GM23338 (cell line): ENCODE measurements at regions not wholly inside any gene's neighbourhood (a gene's known extent, or its start where the extent isn't known, plus 50 kb on each side); places are given as distances from the start of the nearest gene placed in this dataset.

Experiments
- ATAC-seq: fragments of 200-7000 bp; cut with Tn5 transposase; 3 replicates; pipeline ENCODE4 v1.9.1; 2020
- DNase-seq: peaks from one replicate; pipeline ENCODE4 v3.0.0-alpha.2; 2015; ENCODE audit warnings: low spot score
- H2AFZ ChIP-seq: fragments of 200-600 bp; sonication (generic); 2 replicates; pipeline ENCODE4 v1.8.0; 2016; ENCODE audit warnings: antibody characterized with exemption, mild to moderate bottlenecking, moderate library complexity
- H3F3A ChIP-seq: fragments of 200-600 bp; sonication (generic); replicated peaks from 2 replicates; pipeline ENCODE4 v1.8.0; 2017; ENCODE audit warnings: antibody characterized with exemption, mixed run types, low read depth
- H3K27ac ChIP-seq: fragments of 200-600 bp; sonication (generic); 2 replicates; pipeline ENCODE4 v1.6.1; 2016; ENCODE audit warnings: low read depth
- H3K27me3 ChIP-seq: fragments of 200-600 bp; sonication (generic); 2 replicates; pipeline ENCODE4 v1.8.0; 2016; ENCODE audit warnings: mild to moderate bottlenecking, mixed run types, moderate library complexity; ENCODE audit not compliant: insufficient read depth
- H3K36me3 ChIP-seq: fragments of 200-600 bp; sonication (generic); 2 replicates; pipeline ENCODE4 v1.8.0; 2016; ENCODE audit warnings: mild to moderate bottlenecking; ENCODE audit not compliant: insufficient read depth
- H3K4me1 ChIP-seq: fragments of 200-600 bp; sonication (generic); 2 replicates; pipeline ENCODE4 v1.8.0; 2016; ENCODE audit warnings: mild to moderate bottlenecking, moderate library complexity; ENCODE audit not compliant: insufficient read depth
- H3K4me2 ChIP-seq: fragments of 200-600 bp; sonication (generic); 2 replicates; pipeline ENCODE4 v1.7.1; 2017; ENCODE audit warnings: mixed run types
- H3K4me3 ChIP-seq: fragments of 200-600 bp; sonication (generic); 2 replicates; pipeline ENCODE4 v1.6.1; 2016; ENCODE audit warnings: mixed run types
- H3K79me2 ChIP-seq: fragments of 200-600 bp; sonication (generic); replicated peaks from 2 replicates; pipeline ENCODE4 v1.8.0; 2017; ENCODE audit warnings: mild to moderate bottlenecking; ENCODE audit not compliant: insufficient read depth
- H3K9me2 ChIP-seq: fragments of 200-600 bp; sonication (generic); 2 replicates; pipeline ENCODE4 v1.8.0; 2017; ENCODE audit not compliant: insufficient read depth
- H4K20me1 ChIP-seq: fragments of 200-600 bp; sonication (generic); replicated peaks from 2 replicates; pipeline ENCODE4 v1.8.0; 2017; ENCODE audit warnings: mild to moderate bottlenecking; ENCODE audit not compliant: insufficient read depth
- H3K27ac Mint-ChIP-seq: 2 replicates; pipeline ENCODE4 v1.8.0; 2020; ENCODE audit warnings: inconsistent platforms, mild to moderate bottlenecking, moderate library complexity, mixed read lengths
- H3K27me3 Mint-ChIP-seq: 3 replicates; pipeline ENCODE4 v1.8.0; 2022; ENCODE audit warnings: low read depth, mild to moderate bottlenecking, moderate library complexity, mixed read lengths, inconsistent platforms; ENCODE audit not compliant: insufficient read depth, poor library complexity
- H3K36me3 Mint-ChIP-seq: 3 replicates; pipeline ENCODE4 v1.8.0; 2021; ENCODE audit warnings: low read depth, mild to moderate bottlenecking, inconsistent platforms, moderate library complexity, mixed read lengths
- H3K4me1 Mint-ChIP-seq: 3 replicates; pipeline ENCODE4 v1.8.0; 2020; ENCODE audit warnings: mild to moderate bottlenecking, inconsistent platforms, mixed read lengths
- H3K4me3 Mint-ChIP-seq: 3 replicates; pipeline ENCODE4 v1.8.0; 2021; ENCODE audit warnings: moderate library complexity, mild to moderate bottlenecking, inconsistent platforms, mixed read lengths
- H3K9me3 Mint-ChIP-seq: 3 replicates; pipeline ENCODE4 v1.8.0; 2020; ENCODE audit warnings: moderate library complexity, mild to moderate bottlenecking, inconsistent platforms, mixed read lengths
- CREB1 ChIP-seq: fragments of 250-450 bp; sonication (Bioruptor Pico); IDR thresholded peaks from 2 replicates; pipeline ENCODE4 v1.5.0; 2020; ENCODE audit warnings: low read depth, mild to moderate bottlenecking, moderate library complexity
- EZH2 ChIP-seq: fragments of 200-600 bp; sonication (generic); IDR thresholded peaks from one replicate; pipeline ENCODE4 v1.8.0; 2017; ENCODE audit warnings: antibody characterized with exemption, mild to moderate bottlenecking, low read depth; ENCODE audit not compliant: unreplicated experiment
- EZH2phosphoT487 ChIP-seq: fragments of 200-600 bp; sonication (generic); IDR thresholded peaks from one replicate; pipeline ENCODE4 v1.8.1; 2018; ENCODE audit warnings: antibody characterized with exemption; ENCODE audit not compliant: unreplicated experiment
- JUNB ChIP-seq: IDR thresholded peaks from one replicate; pipeline ENCODE4 v1.6.1; 2016; ENCODE audit warnings: antibody characterized with exemption; ENCODE audit not compliant: unreplicated experiment
- NANOG ChIP-seq: IDR thresholded peaks from 2 replicates; pipeline ENCODE4 v1.6.1; 2016; ENCODE audit warnings: antibody characterized with exemption, borderline replicate concordance
- POLR2AphosphoS5 ChIP-seq: IDR thresholded peaks from 2 replicates; pipeline ENCODE4 v1.6.1; 2016; ENCODE audit warnings: antibody characterized with exemption, low read depth
- STAT1 ChIP-seq: IDR thresholded peaks from one replicate; pipeline ENCODE4 v1.6.1; 2016; ENCODE audit warnings: antibody characterized with exemption; ENCODE audit not compliant: unreplicated experiment
- ZNF114 ChIP-seq: fragments of 250-450 bp; sonication (Bioruptor Pico); IDR thresholded peaks from 2 replicates; pipeline ENCODE4 v1.5.0; 2020; ENCODE audit warnings: mild to moderate bottlenecking, moderate library complexity
- ZNF331 ChIP-seq: fragments of 250-450 bp; sonication (Bioruptor Pico); IDR thresholded peaks from 2 replicates; pipeline ENCODE4 v1.5.0; 2020; ENCODE audit warnings: low read depth, mild to moderate bottlenecking, moderate library complexity
- ZNF462 ChIP-seq: fragments of 250-450 bp; sonication (Bioruptor Pico); IDR thresholded peaks from 2 replicates; pipeline ENCODE4 v1.5.0; 2020; ENCODE audit warnings: mild to moderate bottlenecking, moderate library complexity
- TF ChIP-seq, protein P1 (sequence below): IDR thresholded peaks from 2 replicates; pipeline ENCODE4 v1.6.1; 2016; ENCODE audit warnings: antibody characterized with exemption
- TF ChIP-seq, protein P2 (sequence below), 2 experiments: fragments of 200-600 bp in 1 of 2; sonication (generic) in 1 of 2; conservative IDR thresholded peaks; 2 replicates each; pipeline versions ENCODE4 v1.5.1 to v1.6.1; 2016 to 2017; ENCODE audit warnings: antibody characterized with exemption in 2 of 2, low read depth in 2 of 2, mild to moderate bottlenecking in 2 of 2, moderate library complexity in 1 of 2
- TF ChIP-seq, protein P3 (sequence below): IDR thresholded peaks from one replicate; pipeline ENCODE4 v1.6.1; 2018; ENCODE audit warnings: antibody characterized with exemption; ENCODE audit not compliant: unreplicated experiment

- DNase-seq, result no peak
- no peaks in the 10 kb centered on the region for H3F3A ChIP-seq
- H2AFZ ChIP-seq, result no peak overlapping the region
- TF ChIP-seq JUNB (no peak), CREB1 (CRISPR knock-in tag) (no peak), ZNF331 (CRISPR knock-in tag) (no peak), ZNF114 (CRISPR knock-in tag) (no peak), STAT1 (no peak), ZNF462 (CRISPR knock-in tag) (no peak), NANOG (no peak), EZH2phosphoT487 (no peak), EZH2 (no peak), POLR2AphosphoS5 (no peak)
- TF ChIP-seq, protein P1, sequence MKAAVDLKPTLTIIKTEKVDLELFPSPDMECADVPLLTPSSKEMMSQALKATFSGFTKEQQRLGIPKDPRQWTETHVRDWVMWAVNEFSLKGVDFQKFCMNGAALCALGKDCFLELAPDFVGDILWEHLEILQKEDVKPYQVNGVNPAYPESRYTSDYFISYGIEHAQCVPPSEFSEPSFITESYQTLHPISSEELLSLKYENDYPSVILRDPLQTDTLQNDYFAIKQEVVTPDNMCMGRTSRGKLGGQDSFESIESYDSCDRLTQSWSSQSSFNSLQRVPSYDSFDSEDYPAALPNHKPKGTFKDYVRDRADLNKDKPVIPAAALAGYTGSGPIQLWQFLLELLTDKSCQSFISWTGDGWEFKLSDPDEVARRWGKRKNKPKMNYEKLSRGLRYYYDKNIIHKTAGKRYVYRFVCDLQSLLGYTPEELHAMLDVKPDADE, result no peak
- TF ChIP-seq, protein P2, sequence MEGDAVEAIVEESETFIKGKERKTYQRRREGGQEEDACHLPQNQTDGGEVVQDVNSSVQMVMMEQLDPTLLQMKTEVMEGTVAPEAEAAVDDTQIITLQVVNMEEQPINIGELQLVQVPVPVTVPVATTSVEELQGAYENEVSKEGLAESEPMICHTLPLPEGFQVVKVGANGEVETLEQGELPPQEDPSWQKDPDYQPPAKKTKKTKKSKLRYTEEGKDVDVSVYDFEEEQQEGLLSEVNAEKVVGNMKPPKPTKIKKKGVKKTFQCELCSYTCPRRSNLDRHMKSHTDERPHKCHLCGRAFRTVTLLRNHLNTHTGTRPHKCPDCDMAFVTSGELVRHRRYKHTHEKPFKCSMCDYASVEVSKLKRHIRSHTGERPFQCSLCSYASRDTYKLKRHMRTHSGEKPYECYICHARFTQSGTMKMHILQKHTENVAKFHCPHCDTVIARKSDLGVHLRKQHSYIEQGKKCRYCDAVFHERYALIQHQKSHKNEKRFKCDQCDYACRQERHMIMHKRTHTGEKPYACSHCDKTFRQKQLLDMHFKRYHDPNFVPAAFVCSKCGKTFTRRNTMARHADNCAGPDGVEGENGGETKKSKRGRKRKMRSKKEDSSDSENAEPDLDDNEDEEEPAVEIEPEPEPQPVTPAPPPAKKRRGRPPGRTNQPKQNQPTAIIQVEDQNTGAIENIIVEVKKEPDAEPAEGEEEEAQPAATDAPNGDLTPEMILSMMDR (conservative IDR thresholded peaks at IDR 0.05; ENCODE audit: low read depth in 2 of 2), result no peak
- TF ChIP-seq, protein P3, sequence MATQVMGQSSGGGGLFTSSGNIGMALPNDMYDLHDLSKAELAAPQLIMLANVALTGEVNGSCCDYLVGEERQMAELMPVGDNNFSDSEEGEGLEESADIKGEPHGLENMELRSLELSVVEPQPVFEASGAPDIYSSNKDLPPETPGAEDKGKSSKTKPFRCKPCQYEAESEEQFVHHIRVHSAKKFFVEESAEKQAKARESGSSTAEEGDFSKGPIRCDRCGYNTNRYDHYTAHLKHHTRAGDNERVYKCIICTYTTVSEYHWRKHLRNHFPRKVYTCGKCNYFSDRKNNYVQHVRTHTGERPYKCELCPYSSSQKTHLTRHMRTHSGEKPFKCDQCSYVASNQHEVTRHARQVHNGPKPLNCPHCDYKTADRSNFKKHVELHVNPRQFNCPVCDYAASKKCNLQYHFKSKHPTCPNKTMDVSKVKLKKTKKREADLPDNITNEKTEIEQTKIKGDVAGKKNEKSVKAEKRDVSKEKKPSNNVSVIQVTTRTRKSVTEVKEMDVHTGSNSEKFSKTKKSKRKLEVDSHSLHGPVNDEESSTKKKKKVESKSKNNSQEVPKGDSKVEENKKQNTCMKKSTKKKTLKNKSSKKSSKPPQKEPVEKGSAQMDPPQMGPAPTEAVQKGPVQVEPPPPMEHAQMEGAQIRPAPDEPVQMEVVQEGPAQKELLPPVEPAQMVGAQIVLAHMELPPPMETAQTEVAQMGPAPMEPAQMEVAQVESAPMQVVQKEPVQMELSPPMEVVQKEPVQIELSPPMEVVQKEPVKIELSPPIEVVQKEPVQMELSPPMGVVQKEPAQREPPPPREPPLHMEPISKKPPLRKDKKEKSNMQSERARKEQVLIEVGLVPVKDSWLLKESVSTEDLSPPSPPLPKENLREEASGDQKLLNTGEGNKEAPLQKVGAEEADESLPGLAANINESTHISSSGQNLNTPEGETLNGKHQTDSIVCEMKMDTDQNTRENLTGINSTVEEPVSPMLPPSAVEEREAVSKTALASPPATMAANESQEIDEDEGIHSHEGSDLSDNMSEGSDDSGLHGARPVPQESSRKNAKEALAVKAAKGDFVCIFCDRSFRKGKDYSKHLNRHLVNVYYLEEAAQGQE, result no peak
- H3K9me2 ChIP-seq, result no peaks in the 10 kb centered on the region
- H3K4me3 ChIP-seq, result no peak overlapping the region
- Mint-ChIP-seq H3K27me3 (no peaks in the 10 kb centered on the region), H3K27ac (no peak overlapping the region), H3K4me1 (no peaks in the 10 kb centered on the region), H3K36me3 (no peaks in the 10 kb centered on the region), H3K9me3 (no peaks in the 10 kb centered on the region), H3K4me3 (no peak overlapping the region)
- no peak overlapping the region for H3K27ac ChIP-seq
- no peaks in the 10 kb centered on the region for H3K4me1 ChIP-seq
- no peak overlapping the region for H3K4me2 ChIP-seq
- no peaks in the 10 kb centered on the region for H3K79me2 ChIP-seq
- no peaks in the 10 kb centered on the region for H3K27me3 ChIP-seq
- ATAC-seq, result no peak
- H3K36me3 ChIP-seq, result no peaks in the 10 kb centered on the region
- no peaks in the 10 kb centered on the region for H4K20me1 ChIP-seq
These were observed 307.1 kb downstream of the RAP2B start for GRCh38 chr3:153469162-153469561.
